Keratinocyte (primary cell): ENCODE measurements at regions not wholly inside any gene's neighbourhood (a gene's known extent, or its start where the extent isn't known, plus 50 kb on each side); places are given as distances from the start of the nearest gene placed in this dataset.

ENCODE experiments used
- DNase-seq: peaks from one replicate; pipeline ENCODE4 v3.0.0-alpha.2; 2011; ENCODE audit warnings: low read depth, missing footprints, low spot score
- FAIRE-seq: peaks from 2 replicates; lab custom pipeline; 2011; peaks lifted over from hg19 to GRCh38; lab: Jason Lieb, UNC
- H2AFZ ChIP-seq: 2 replicates; pipeline ENCODE4 v1.6.0; 2012; ENCODE audit warnings: low read length, control low read depth, inconsistent platforms; ENCODE audit not compliant: control insufficient read depth
- H3K27ac ChIP-seq: 2 replicates; pipeline ENCODE4 v1.5.1; 2011; ENCODE audit warnings: low read length; ENCODE audit not compliant: control insufficient read depth, insufficient read depth
- H3K27me3 ChIP-seq: 3 replicates; pipeline ENCODE4 v1.6.0; 2011; ENCODE audit warnings: low read length; ENCODE audit not compliant: control insufficient read depth, insufficient read depth; ENCODE audit errors: extremely low read depth
- H3K36me3 ChIP-seq, 2 experiments: 2 replicates in 1 of 2; 3 replicates in 1 of 2; pipeline ENCODE4 v1.5.1; 2011; ENCODE audit warnings: low read length in 2 of 2, mild to moderate bottlenecking in 1 of 2; ENCODE audit not compliant: control insufficient read depth in 2 of 2, insufficient read depth in 2 of 2; ENCODE audit errors: extremely low read depth in 1 of 2
- H3K4me1 ChIP-seq: 3 replicates; pipeline ENCODE4 v1.5.1; 2011; ENCODE audit warnings: low read length; ENCODE audit not compliant: control insufficient read depth, insufficient read depth; ENCODE audit errors: extremely low read depth
- H3K4me2 ChIP-seq: 3 replicates; pipeline ENCODE4 v1.6.0; 2011; ENCODE audit warnings: low read depth, low read length; ENCODE audit not compliant: control insufficient read depth, insufficient read depth; ENCODE audit errors: extremely low read depth
- H3K4me3 ChIP-seq, 3 experiments: fragments of 200-600 bp in 1 of 3; sonication (generic) in 1 of 3; 2 replicates in 2 of 3; 3 replicates in 1 of 3; pipeline ENCODE4 v1.5.1; 2011 to 2016; ENCODE audit warnings: low read length in 3 of 3, mild to moderate bottlenecking in 3 of 3, control low read depth in 2 of 3, inconsistent platforms in 1 of 3, low read depth in 1 of 3, mixed read lengths in 1 of 3, mixed run types in 1 of 3, moderate library complexity in 1 of 3; ENCODE audit not compliant: control insufficient read depth in 2 of 3, insufficient read depth in 2 of 3; ENCODE audit errors: extremely low read depth in 1 of 3
- H3K79me2 ChIP-seq: 2 replicates; pipeline ENCODE4 v1.6.0; 2012; ENCODE audit warnings: low read length; ENCODE audit not compliant: control insufficient read depth, insufficient read depth
- H3K9ac ChIP-seq: 3 replicates; pipeline ENCODE4 v1.6.0; 2011; ENCODE audit warnings: low read length; ENCODE audit not compliant: control insufficient read depth, insufficient read depth; ENCODE audit errors: extremely low read depth
- H3K9me1 ChIP-seq: 3 replicates; pipeline ENCODE4 v1.6.0; 2011; ENCODE audit warnings: low read length; ENCODE audit not compliant: control insufficient read depth, insufficient read depth; ENCODE audit errors: extremely low read depth
- H3K9me3 ChIP-seq: 2 replicates; pipeline ENCODE4 v1.5.1; 2012; ENCODE audit warnings: low read depth, low read length; ENCODE audit not compliant: control insufficient read depth
- H4K20me1 ChIP-seq: 3 replicates; pipeline ENCODE4 v1.6.0; 2011; ENCODE audit warnings: low read length; ENCODE audit not compliant: control insufficient read depth, insufficient read depth; ENCODE audit errors: extremely low read depth
- CTCF ChIP-seq, 3 experiments: IDR thresholded peaks in 1 of 3; conservative IDR thresholded peaks in 1 of 3; optimal IDR thresholded peaks in 1 of 3; 2 replicates in 2 of 3; 3 replicates in 1 of 3; pipeline versions ENCODE3 to v1.5.1; 2011; ENCODE audit warnings: low read length in 3 of 3, mild to moderate bottlenecking in 3 of 3, moderate library complexity in 2 of 3, control low read depth in 1 of 3, inconsistent platforms in 1 of 3; ENCODE audit not compliant: insufficient read depth in 2 of 3; ENCODE audit errors: extremely low read depth in 1 of 3
- EZH2 ChIP-seq: IDR thresholded peaks from one replicate; pipeline ENCODE4 v1.6.1; 2012; ENCODE audit warnings: inconsistent platforms, mild to moderate bottlenecking, low read length, moderate library complexity
- dilution Hi-C: fragments of 300-500 bp; cut with MboI; formaldehyde crosslinking; loops from one replicate; pipeline ENCODE4 v1.7.0; 2020; ENCODE audit warnings: low sequenced_read_pairs; ENCODE audit not compliant: extremely low pct_ligation_motif_present

GRCh38 chr20:40029589-40029988 lies 659.4 kb downstream of the MAFB start:
- Histone ChIP-seq H3K36me3 (no peaks in the 10 kb centered on the region), H4K20me1 (no peaks in the 10 kb centered on the region), H3K4me3 (no peak overlapping the region), H3K27ac (no peak overlapping the region), H3K79me2 (no peaks in the 10 kb centered on the region), H2AFZ (no peak overlapping the region), H3K9me3 (no peaks in the 10 kb centered on the region), H3K27me3 (no peaks in the 10 kb centered on the region), H3K9me1 (no peaks in the 10 kb centered on the region), H3K9ac (no peak overlapping the region), H3K4me2 (no peak overlapping the region), H3K4me1 (no peaks in the 10 kb centered on the region)
- dilution Hi-C loops = no loop called here
- FAIRE-seq (no peak), DNase-seq (no peak)
- TF ChIP-seq EZH2 (no peak), CTCF (optimal IDR thresholded peaks at IDR 0.05 in 1 of 3, IDR thresholded peaks at IDR 0.05 in 1 of 3, conservative IDR thresholded peaks at IDR 0.05 in 1 of 3; ENCODE audit: extremely low read depth in 1 of 3, insufficient read depth in 2 of 3, low read length in 3 of 3) (no peak)

GRCh38 chr20:40019510-40019909 lies 669.5 kb downstream of the MAFB start:
- TF ChIP-seq CTCF (optimal IDR thresholded peaks at IDR 0.05 in 1 of 3, IDR thresholded peaks at IDR 0.05 in 1 of 3, conservative IDR thresholded peaks at IDR 0.05 in 1 of 3; ENCODE audit: extremely low read depth in 1 of 3, insufficient read depth in 2 of 3, low read length in 3 of 3) (no peak), EZH2 (no peak)
- no peaks in the 10 kb centered on the region for H3K36me3 ChIP-seq
- no peak for DNase-seq
- no peak overlapping the region for H3K27ac ChIP-seq
- no peaks in the 10 kb centered on the region for H4K20me1 ChIP-seq
- H3K27me3 ChIP-seq = no peaks in the 10 kb centered on the region
- H3K9me3 ChIP-seq = no peaks in the 10 kb centered on the region
- no peaks in the 10 kb centered on the region for H3K79me2 ChIP-seq
- H3K4me3 ChIP-seq = no peak overlapping the region
- no peak overlapping the region for H3K4me2 ChIP-seq
- FAIRE-seq = no peak
- H3K9ac ChIP-seq = no peak overlapping the region
- no peaks in the 10 kb centered on the region for H3K9me1 ChIP-seq
- H2AFZ ChIP-seq = no peak overlapping the region
- H3K4me1 ChIP-seq = peaks cover 6% of the 10 kb centered on the region
- dilution Hi-C loops = no loop called here
